Astrocyte of the spinal cord (primary cell): ENCODE measurements at regions not wholly inside any gene's neighbourhood (a gene's known extent, or its start where the extent isn't known, plus 50 kb on each side); places are given as distances from the start of the nearest gene placed in this dataset.

Source experiments
- DNase-seq: peaks from one replicate; pipeline ENCODE4 v3.0.0; 2011; ENCODE audit warnings: low read depth, low spot score
- H3K4me3 ChIP-seq: 2 replicates; pipeline ENCODE4 v1.5.1; 2011; ENCODE audit warnings: low read depth, mild to moderate bottlenecking, low read length, moderate library complexity
- CTCF ChIP-seq: IDR thresholded peaks from 2 replicates; pipeline ENCODE4 v1.5.1; 2012; ENCODE audit warnings: low read depth, mild to moderate bottlenecking, low read length, inconsistent platforms
- in situ Hi-C: cut with HindIII; loops from 2 replicates; pipeline ENCODE4 v1.10.0; 2017; ENCODE audit warnings: low sequenced_read_pairs

DNA sequence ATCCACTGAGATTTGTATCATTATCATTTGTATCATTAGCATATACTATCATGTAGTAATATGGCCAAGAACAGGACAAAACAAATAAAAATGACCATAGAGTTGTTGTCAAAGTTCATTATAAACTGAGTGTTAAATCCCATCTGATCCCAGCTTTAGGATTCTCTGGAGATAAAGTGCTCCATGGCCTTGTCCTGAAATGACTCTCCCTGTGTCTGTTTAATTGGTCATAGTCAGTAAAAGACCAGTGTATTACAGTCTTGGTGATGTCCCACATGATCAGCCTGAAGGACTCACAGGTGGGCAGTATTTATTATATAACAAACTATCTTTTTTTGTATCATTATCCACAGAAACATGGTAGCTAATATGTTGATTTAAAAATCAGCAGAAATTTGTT is 361.6 kb downstream of the TMEM135 start:
- TF ChIP-seq CTCF: no peak
- in situ Hi-C loops: no loop called here
- no peak overlapping the region for H3K4me3 ChIP-seq
- no peak for DNase-seq

DNA sequence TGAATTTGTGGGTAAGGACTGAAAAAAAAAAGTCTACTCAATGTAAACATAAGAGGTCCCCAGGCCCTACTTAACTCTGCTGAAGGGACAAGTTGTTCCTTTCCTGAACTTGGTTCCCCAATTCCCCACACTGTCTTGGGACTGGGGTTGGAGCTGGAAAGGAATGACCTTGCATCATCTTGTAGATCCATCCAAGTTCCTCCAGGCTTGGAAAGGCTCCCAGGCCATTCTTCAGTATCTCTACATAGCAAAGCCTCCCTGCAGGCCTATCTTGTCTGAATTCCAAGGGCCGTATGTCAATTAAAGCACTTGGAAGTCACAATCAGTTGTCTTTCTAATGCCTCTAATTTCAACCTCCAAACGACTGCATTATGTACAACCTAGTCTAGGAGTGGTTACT is 361.2 kb downstream of the TMEM135 start:
- no peak for DNase-seq
- no peak for TF ChIP-seq CTCF
- H3K4me3 ChIP-seq: no peak overlapping the region
- in situ Hi-C loops: no loop called here

DNA sequence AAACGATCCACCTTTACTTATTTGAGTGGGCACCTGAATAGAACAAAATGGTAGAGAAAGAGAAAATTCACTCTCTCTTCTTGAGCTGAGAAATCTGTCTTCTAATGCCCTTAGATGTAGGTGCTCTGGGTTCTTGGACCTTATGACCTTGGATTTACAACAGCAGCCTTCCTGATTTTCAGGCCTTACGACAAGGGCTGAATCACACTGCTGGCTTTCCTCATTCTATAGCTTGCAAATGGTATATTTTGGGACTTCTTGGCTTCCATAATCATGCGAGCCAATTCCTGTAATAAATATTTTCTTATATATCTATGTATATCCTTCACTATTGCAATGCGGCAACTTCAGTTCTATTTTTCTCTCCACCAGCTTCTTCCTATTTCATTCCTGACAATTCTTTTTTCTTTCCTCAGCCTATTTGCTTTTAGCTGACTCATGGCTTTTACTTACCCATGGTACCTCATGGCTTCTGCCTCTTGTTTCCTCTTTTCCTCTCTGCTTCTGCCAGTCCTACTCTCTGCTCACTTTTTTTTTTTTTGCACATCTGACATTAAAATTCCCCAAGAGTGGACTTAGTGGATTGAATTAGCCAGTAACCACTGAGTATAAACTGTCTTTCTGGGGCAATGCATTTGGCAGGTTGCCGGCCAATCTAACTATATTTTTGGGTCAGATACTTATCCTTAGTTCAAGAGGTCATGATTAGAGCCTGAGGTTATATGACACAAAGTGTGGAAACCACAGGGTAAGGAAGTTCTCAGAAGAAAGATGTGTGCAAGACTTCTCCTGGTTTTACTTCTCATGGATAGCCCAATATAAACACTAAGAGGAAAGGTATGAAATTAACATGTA is 359.5 kb downstream of the TMEM135 start:
- no peak for DNase-seq
- no peak overlapping the region for H3K4me3 ChIP-seq
- TF ChIP-seq CTCF: no peak
- in situ Hi-C loops: no loop called here

DNA sequence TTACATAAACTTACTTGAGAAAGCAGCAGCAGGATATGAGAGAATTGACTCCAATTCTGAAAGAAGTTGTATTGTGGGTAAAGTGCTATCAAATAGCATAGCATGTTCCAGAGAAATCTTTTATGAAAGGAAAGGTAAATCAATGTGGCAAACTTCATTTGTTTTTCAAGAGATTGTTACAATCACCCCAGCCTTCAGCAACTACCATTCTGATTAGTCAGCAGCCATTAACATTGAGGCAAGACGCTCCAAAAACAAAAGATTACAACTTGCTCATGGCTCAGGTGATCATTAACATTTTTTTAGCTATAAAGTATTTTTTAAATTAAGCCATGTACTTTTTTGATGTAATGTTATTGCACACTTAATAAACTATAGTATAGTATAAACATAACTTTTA is 357.2 kb downstream of the TMEM135 start:
- in situ Hi-C loops: no loop called here
- no peak for TF ChIP-seq CTCF

DNA sequence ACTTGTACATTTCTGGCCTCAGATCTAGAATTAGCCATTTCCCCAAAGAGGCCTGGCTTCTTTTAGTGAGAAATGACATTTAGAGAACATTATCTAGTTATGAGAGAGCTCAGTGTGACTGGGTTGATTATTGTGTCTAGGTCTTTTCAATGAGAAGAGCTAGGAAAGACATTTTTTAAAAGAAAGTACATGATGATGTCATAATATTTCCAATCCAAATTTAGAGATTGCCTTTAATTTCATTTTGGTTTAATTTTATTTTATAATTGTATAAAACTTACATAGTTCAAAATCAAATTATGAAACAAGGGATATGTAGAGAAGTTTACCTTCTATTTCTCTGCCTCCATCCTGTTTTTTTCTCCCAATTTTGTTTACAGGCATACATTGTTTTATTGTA is 354.9 kb downstream of the TMEM135 start:
- no peak for TF ChIP-seq CTCF
- DNase-seq: no peak
- in situ Hi-C loops: no loop called here
- H3K4me3 ChIP-seq: no peak overlapping the region

More for the DNA sequence above, 357.2 kb downstream of the TMEM135 start:
- H3K4me3 ChIP-seq: no peak overlapping the region
- DNase-seq: no peak

GRCh38 chr11:87391496-87391895 is 353.8 kb downstream of the TMEM135 start:
- TF ChIP-seq CTCF: no peak
- no peak for DNase-seq
- in situ Hi-C loops: no loop called here
- H3K4me3 ChIP-seq: no peak overlapping the region
